IMR-90 (cell line): ENCODE measurements at regions not wholly inside any gene's neighbourhood (a gene's known extent, or its start where the extent isn't known, plus 50 kb on each side); places are given as distances from the start of the nearest gene placed in this dataset.

Source experiments
- ATAC-seq: fragments of 200-7000 bp; cut with Tn5 transposase; 2 replicates; pipeline ENCODE4 v1.9.1; 2020; ENCODE audit warnings: low read depth, mild to moderate bottlenecking, moderate library complexity
- BruUV-seq: library from RNA; stranded (reverse); fragments of 400-500 nt; replicated peaks from 2 replicates; lab custom pipeline; 2021; lab: Mats Ljungman, UMichigan
- CTCF ChIA-PET: fragments of 300-600 bp; formaldehyde crosslinking; extraction: SDS; loops from one replicate; lab custom pipeline; 2021; ENCODE audit warnings: antibody characterized with exemption; lab: Yijun Ruan, JAX
- POLR2A ChIA-PET: fragments of 300-600 bp; sonication (Branson Sonifier 250); formaldehyde crosslinking; loops from one replicate; lab custom pipeline; 2022; ENCODE audit warnings: antibody characterized with exemption; ENCODE audit not compliant: unreplicated experiment; lab: Charles Lee
- DNase-seq: peaks from one replicate; pipeline ENCODE4 v3.0.0; 2013
- H2AFZ ChIP-seq: replicated peaks from 2 replicates; pipeline ENCODE3; 2013; ENCODE audit warnings: low read length, mild to moderate bottlenecking; ENCODE audit not compliant: poor library complexity
- H2AK5ac ChIP-seq: 2 replicates; pipeline ENCODE4 v1.6.1; 2013; ENCODE audit warnings: low read depth, low read length, inconsistent platforms
- H2AK9ac ChIP-seq: replicated peaks from 2 replicates; pipeline ENCODE3; 2013; ENCODE audit warnings: mild to moderate bottlenecking, low read depth, low read length, moderate library complexity; ENCODE audit not compliant: poor library complexity
- H2BK120ac ChIP-seq: 2 replicates; pipeline ENCODE4 v1.6.1; 2013; ENCODE audit warnings: low read depth, low read length, inconsistent platforms
- H2BK15ac ChIP-seq: 3 replicates; pipeline ENCODE4 v1.6.1; 2013; ENCODE audit warnings: low read depth, low read length, inconsistent platforms
- H2BK20ac ChIP-seq: 2 replicates; pipeline ENCODE4 v1.6.1; 2013; ENCODE audit warnings: low read depth, mild to moderate bottlenecking, inconsistent platforms, low read length, moderate library complexity
- H2BK5ac ChIP-seq: 2 replicates; pipeline ENCODE4 v1.6.1; 2013; ENCODE audit warnings: mild to moderate bottlenecking, low read depth, low read length, inconsistent platforms; ENCODE audit not compliant: poor library complexity, severe bottlenecking
- H3K14ac ChIP-seq: replicated peaks from 2 replicates; pipeline ENCODE4 v1.6.1; 2013; ENCODE audit warnings: low read depth, low read length, inconsistent platforms
- H3K18ac ChIP-seq: 2 replicates; pipeline ENCODE4 v1.6.1; 2013; ENCODE audit warnings: low read depth, low read length, control low read depth
- H3K23ac ChIP-seq: 2 replicates; pipeline ENCODE4 v1.6.1; 2013; ENCODE audit warnings: low read depth, low read length, inconsistent platforms
- H3K27ac ChIP-seq: 2 replicates; pipeline ENCODE4 v1.5.1; 2013; ENCODE audit warnings: mild to moderate bottlenecking, control low read depth, low read length; ENCODE audit not compliant: insufficient read depth
- H3K27me3 ChIP-seq: 2 replicates; pipeline ENCODE4 v1.6.1; 2013; ENCODE audit warnings: low read length; ENCODE audit not compliant: control insufficient read depth, insufficient read depth
- H3K36me3 ChIP-seq: 2 replicates; pipeline ENCODE4 v1.6.1; 2013; ENCODE audit warnings: low read length, mixed read lengths; ENCODE audit not compliant: control insufficient read depth, insufficient read depth
- H3K4ac ChIP-seq: 2 replicates; pipeline ENCODE4 v1.6.1; 2013; ENCODE audit warnings: low read depth, low read length, inconsistent platforms
- H3K4me1 ChIP-seq: 2 replicates; pipeline ENCODE4 v1.6.1; 2013; ENCODE audit warnings: low read length, mixed read lengths; ENCODE audit not compliant: control insufficient read depth, insufficient read depth
- H3K4me2 ChIP-seq: 2 replicates; pipeline ENCODE4 v1.6.1; 2013; ENCODE audit warnings: low read depth, mild to moderate bottlenecking, control low read depth, low read length, moderate library complexity
- H3K4me3 ChIP-seq: 2 replicates; pipeline ENCODE4 v1.5.1; 2013; ENCODE audit warnings: low read depth, mild to moderate bottlenecking, control low read depth, low read length, moderate library complexity; ENCODE audit not compliant: insufficient read depth
- H3K56ac ChIP-seq: 2 replicates; pipeline ENCODE4 v1.6.1; 2013; ENCODE audit warnings: low read length, inconsistent platforms; ENCODE audit not compliant: insufficient read depth; ENCODE audit errors: extremely low read depth
- H3K79me1 ChIP-seq, 2 experiments: 2 replicates each; pipeline ENCODE4 v1.6.1; 2013; ENCODE audit warnings: low read length in 2 of 2, inconsistent platforms in 1 of 2, low read depth in 1 of 2
- H3K9ac ChIP-seq: 2 replicates; pipeline ENCODE4 v1.6.1; 2013; ENCODE audit warnings: low read depth, low read length, control low read depth
- H3K9me1 ChIP-seq: 2 replicates; pipeline ENCODE4 v1.6.1; 2013; ENCODE audit warnings: low read length, inconsistent platforms; ENCODE audit not compliant: insufficient read depth
- H3K9me3 ChIP-seq: 2 replicates; pipeline ENCODE4 v1.6.1; 2013; ENCODE audit warnings: low read length; ENCODE audit not compliant: control insufficient read depth, insufficient read depth
- H4K20me1 ChIP-seq: 2 replicates; pipeline ENCODE4 v1.6.1; 2013; ENCODE audit warnings: low read length, inconsistent platforms; ENCODE audit not compliant: insufficient read depth
- H4K5ac ChIP-seq: 2 replicates; pipeline ENCODE4 v1.6.1; 2013; ENCODE audit warnings: mild to moderate bottlenecking, low read depth, low read length, control low read depth
- H4K8ac ChIP-seq, 2 experiments: 2 replicates each; pipeline ENCODE4 v1.6.1; 2013; ENCODE audit warnings: low read depth in 2 of 2, low read length in 2 of 2, control low read depth in 1 of 2, inconsistent platforms in 1 of 2
- H4K91ac ChIP-seq: 2 replicates; pipeline ENCODE4 v1.6.1; 2013; ENCODE audit warnings: low read depth, low read length, inconsistent platforms; ENCODE audit not compliant: insufficient read depth
- BHLHE40 ChIP-seq: fragments of 150-350 bp; IDR thresholded peaks from 2 replicates; pipeline ENCODE4 v1.6.1; 2016; ENCODE audit warnings: mild to moderate bottlenecking, low read depth, low read length
- CEBPB ChIP-seq: IDR thresholded peaks from 2 replicates; pipeline ENCODE4 v1.6.1; 2012; ENCODE audit warnings: low read depth, low read length, improper control_type of control experiment
- CHD1 ChIP-seq: IDR thresholded peaks from 2 replicates; pipeline ENCODE4 v1.6.1; 2012; ENCODE audit warnings: low read depth, low read length, improper control_type of control experiment
- CTCF ChIP-seq: conservative IDR thresholded peaks from 2 replicates; pipeline ENCODE4 v1.5.1; 2012; ENCODE audit warnings: mild to moderate bottlenecking, low read depth, low read length, improper control_type of control experiment
- ELK1 ChIP-seq: fragments of 150-350 bp; IDR thresholded peaks from 2 replicates; pipeline ENCODE4 v1.6.1; 2016; ENCODE audit warnings: low read depth, mild to moderate bottlenecking, low read length, moderate library complexity, borderline replicate concordance
- FOS ChIP-seq: fragments of 150-350 bp; IDR thresholded peaks from 2 replicates; pipeline ENCODE4 v1.6.1; 2016; ENCODE audit warnings: low read depth, low read length
- MAFK ChIP-seq: IDR thresholded peaks from 2 replicates; pipeline ENCODE4 v1.6.1; 2012; ENCODE audit warnings: low read depth, low read length, improper control_type of control experiment
- MAZ ChIP-seq: IDR thresholded peaks from 2 replicates; pipeline ENCODE4 v1.6.1; 2012; ENCODE audit warnings: low read depth, mild to moderate bottlenecking, low read length, improper control_type of control experiment, moderate library complexity, borderline replicate concordance
- MXI1 ChIP-seq: IDR thresholded peaks from 2 replicates; pipeline ENCODE4 v1.6.1; 2012; ENCODE audit warnings: low read depth, mild to moderate bottlenecking, low read length, moderate library complexity, borderline replicate concordance
- NFE2L2 ChIP-seq: fragments of 150-350 bp; IDR thresholded peaks from 2 replicates; pipeline ENCODE4 v1.6.1; 2016; ENCODE audit warnings: low read depth, mild to moderate bottlenecking, low read length
- POLR2A ChIP-seq: IDR thresholded peaks from 2 replicates; pipeline ENCODE4 v1.6.1; 2012; ENCODE audit warnings: mild to moderate bottlenecking, low read depth, low read length
- RAD21 ChIP-seq: IDR thresholded peaks from 2 replicates; pipeline ENCODE4 v1.6.1; 2012; ENCODE audit warnings: low read length, improper control_type of control experiment
- RCOR1 ChIP-seq: IDR thresholded peaks from 2 replicates; pipeline ENCODE4 v1.6.1; 2012; ENCODE audit warnings: mild to moderate bottlenecking, low read length, improper control_type of control experiment; ENCODE audit not compliant: insufficient replicate concordance
- RFX5 ChIP-seq: IDR thresholded peaks from 2 replicates; pipeline ENCODE4 v1.8.0; 2012; ENCODE audit warnings: low read depth, mild to moderate bottlenecking, low read length, moderate library complexity
- SMC3 ChIP-seq: fragments of 150-350 bp; IDR thresholded peaks from 2 replicates; pipeline ENCODE4 v1.6.1; 2016; ENCODE audit warnings: low read depth, mild to moderate bottlenecking, antibody characterized with exemption, low read length, moderate library complexity
- USF2 ChIP-seq: fragments of 150-350 bp; IDR thresholded peaks from 2 replicates; pipeline ENCODE4 v1.6.1; 2017; ENCODE audit warnings: mild to moderate bottlenecking, antibody characterized with exemption, low read length, low read depth
- WGBS, 2 experiments: methylation state at CpG; one replicate each; pipeline versions ENCODE4 v1.1.5 to v1.1.7; 2013; ENCODE audit warnings: missing lambda C conversion rate in 2 of 2; ENCODE audit not compliant: insufficient read length in 1 of 2; ENCODE audit errors: extremely low coverage in 2 of 2; 5-methylcytosine and 5-hydroxymethylcytosine counted together
- dilution Hi-C: fragments of 300-500 bp; cut with HindIII; formaldehyde crosslinking; loops from one replicate; pipeline ENCODE4 v1.14.3; 2018; ENCODE audit warnings: low sequenced_read_pairs; ENCODE audit not compliant: unreplicated experiment
- in situ Hi-C: fragments of 300-500 bp; cut with MboI; formaldehyde crosslinking; loops from 3 replicates; pipeline ENCODE4 v1.14.3; 2019; ENCODE audit warnings: low sequenced_read_pairs, inconsistent platforms, mixed read lengths
- intact Hi-C: fragments of 100-400 bp; cut with micrococcal nuclease; formaldehyde crosslinking; loops from 2 replicates; pipeline ENCODE4 v1.10.0; 2022

GRCh38 chr11:42172441-42172840 lies 713.0 kb upstream of the LRRC4C start:
- ATAC-seq: no peak
- Histone ChIP-seq H4K5ac (no peak overlapping the region), H2BK20ac (no peak overlapping the region), H3K4me3 (no peak overlapping the region), H3K18ac (no peak overlapping the region), H4K8ac (no peak overlapping the region), H3K4me2 (no peak overlapping the region), H4K91ac (no peak overlapping the region), H2BK120ac (no peak overlapping the region), H4K20me1 (no peaks in the 10 kb centered on the region), H3K27me3 (no peaks in the 10 kb centered on the region), H3K14ac (no peak overlapping the region), H2BK5ac (no peak overlapping the region), H2AFZ (no peak overlapping the region), H3K9ac (no peak overlapping the region), H3K4ac (no peak overlapping the region), H3K36me3 (no peaks in the 10 kb centered on the region), H2BK15ac (no peak overlapping the region), H3K9me1 (no peaks in the 10 kb centered on the region), H3K9me3 (no peaks in the 10 kb centered on the region; the same call in 1 of the 2 replicates), H3K4me1 (no peaks in the 10 kb centered on the region), H3K23ac (no peak overlapping the region), H3K56ac (no peak overlapping the region), H3K27ac (no peak overlapping the region), H2AK5ac (no peak overlapping the region), H3K79me1 (no peaks in the 10 kb centered on the region), H2AK9ac (no peak overlapping the region)
- no TSS peak for BruUV-seq
- dilution Hi-C loops: no loop called here
- in situ Hi-C loops: no loop called here
- DNase-seq: no peak
- no CpG with 5 or more reads among the region's 3 CpGs for WGBS, 2 experiments
- intact Hi-C loops: no loop called here
- CTCF ChIA-PET: interaction anchor here (1.0 kb wide), 1 partner anchor 29 kb away, joined by 3 read pairs; no protein-coding TSS in a partner anchor
- TF ChIP-seq POLR2A: no peak
- TF ChIP-seq FOS: no peak
- TF ChIP-seq MAZ: no peak
- TF ChIP-seq ELK1: no peak
- no peak for TF ChIP-seq BHLHE40
- no peak for TF ChIP-seq CTCF
- no peak for TF ChIP-seq MAFK
- TF ChIP-seq RFX5: no peak
- no peak for TF ChIP-seq NFE2L2
- TF ChIP-seq RAD21: no peak
- TF ChIP-seq RCOR1: no peak
- no peak for TF ChIP-seq SMC3
- no peak for TF ChIP-seq USF2
- TF ChIP-seq CHD1: no peak
- no peak for TF ChIP-seq CEBPB
- no peak for TF ChIP-seq MXI1
- POLR2A ChIA-PET: interaction anchor here (0.6 kb wide), 1 partner anchor 265 kb away, joined by 3 read pairs; no protein-coding TSS in a partner anchor
